Naive thymus-derived CD4-positive, alpha-beta T cell (primary cell): ENCODE measurements at regions not wholly inside any gene's neighbourhood (a gene's known extent, or its start where the extent isn't known, plus 50 kb on each side); places are given as distances from the start of the nearest gene placed in this dataset.

Source experiments
- ATAC-seq: fragments of 150-1000 bp; cut with Tn5 transposase; 2 replicates; pipeline ENCODE4 v1.10.0; 2021; ENCODE audit warnings: mild to moderate bottlenecking, moderate library complexity
- CTCF ChIA-PET: fragments of 350-600 bp; sonication (Branson Sonifier 250); formaldehyde crosslinking; loops from one replicate; lab custom pipeline; 2021; ENCODE audit warnings: antibody characterized with exemption; lab: Charles Lee
- POLR2A ChIA-PET: fragments of 350-600 bp; sonication (Branson Sonifier 250); formaldehyde crosslinking; loops from one replicate; lab custom pipeline; 2021; ENCODE audit warnings: antibody characterized with exemption, inconsistent platforms; lab: Charles Lee
- DNase-seq, 9 donors: peaks; one replicate each; pipeline versions ENCODE4 v3.0.0 to v3.0.0-alpha.2; 2020 to 2022; ENCODE audit warnings: mixed read lengths in 1 of 9
- H3K27ac ChIP-seq: one replicate; pipeline ENCODE4 v1.7.0; 2013; ENCODE audit warnings: mild to moderate bottlenecking, low read depth, low read length, moderate library complexity
- H3K27me3 ChIP-seq, 2 donors: one replicate each; pipeline ENCODE4 v1.7.0; 2013; ENCODE audit warnings: low read length in 2 of 2, mild to moderate bottlenecking in 2 of 2, moderate library complexity in 2 of 2; ENCODE audit not compliant: control insufficient read depth in 2 of 2, insufficient read depth in 2 of 2
- H3K36me3 ChIP-seq, 3 experiments: 1 replicate in 2 of 3; 2 replicates in 1 of 3; pipeline ENCODE4 v1.7.0; 2013; ENCODE audit warnings: low read length in 3 of 3, mild to moderate bottlenecking in 3 of 3, moderate library complexity in 1 of 3; ENCODE audit not compliant: insufficient read depth in 3 of 3, control insufficient read depth in 2 of 3
- H3K4me1 ChIP-seq, 2 donors: one replicate each; pipeline ENCODE4 v1.7.0; 2013; ENCODE audit warnings: low read length in 2 of 2, mild to moderate bottlenecking in 2 of 2, moderate library complexity in 1 of 2; ENCODE audit not compliant: control insufficient read depth in 2 of 2, insufficient read depth in 2 of 2
- H3K4me3 ChIP-seq: 2 replicates; pipeline ENCODE4 v1.7.0; 2013; ENCODE audit warnings: mild to moderate bottlenecking, low read length
- H3K9me3 ChIP-seq, 3 experiments: 1 replicate in 2 of 3; 2 replicates in 1 of 3; pipeline ENCODE4 v1.7.0; 2013; ENCODE audit warnings: low read length in 3 of 3; ENCODE audit not compliant: control insufficient read depth in 2 of 3
- H3K27ac Mint-ChIP-seq, 9 donors: one replicate each; pipeline ENCODE4 v1.8.0; 2020 to 2022; ENCODE audit warnings: mixed read lengths in 9 of 9, mild to moderate bottlenecking in 8 of 9, moderate library complexity in 5 of 9, inconsistent platforms in 2 of 9
- H3K27me3 Mint-ChIP-seq, 5 donors: one replicate each; pipeline ENCODE4 v1.8.0; 2021 to 2022; ENCODE audit warnings: mixed read lengths in 5 of 5, mild to moderate bottlenecking in 1 of 5
- H3K36me3 Mint-ChIP-seq, 5 donors: one replicate each; pipeline ENCODE4 v1.8.0; 2020 to 2022; ENCODE audit warnings: mixed read lengths in 5 of 5, mild to moderate bottlenecking in 3 of 5, inconsistent platforms in 1 of 5
- H3K4me1 Mint-ChIP-seq, 7 donors: one replicate each; pipeline ENCODE4 v1.8.0; 2020 to 2022; ENCODE audit warnings: mixed read lengths in 7 of 7, mild to moderate bottlenecking in 3 of 7, inconsistent platforms in 1 of 7
- H3K4me3 Mint-ChIP-seq, 10 donors: one replicate each; pipeline ENCODE4 v1.8.0; 2020 to 2022; ENCODE audit warnings: mild to moderate bottlenecking in 10 of 10, mixed read lengths in 10 of 10, moderate library complexity in 6 of 10, inconsistent platforms in 2 of 10
- H3K9me3 Mint-ChIP-seq, 11 donors: one replicate each; pipeline ENCODE4 v1.8.0; 2020 to 2022; ENCODE audit warnings: mixed read lengths in 11 of 11, mild to moderate bottlenecking in 4 of 11, inconsistent platforms in 1 of 11, moderate library complexity in 1 of 11
- intact Hi-C, 2 donors: fragments of 100-400 bp; cut with micrococcal nuclease; formaldehyde crosslinking; loops; one replicate each; pipeline ENCODE4 v1.15.1; 2023

- peaks cover 0 to 5% of the 10 kb centered on the region in 2 donors for H3K4me1 ChIP-seq
- ATAC-seq = no peak
- H3K4me3 Mint-ChIP-seq = no peak overlapping the region
- H3K36me3 Mint-ChIP-seq = no peaks in the 10 kb centered on the region
- intact Hi-C loops = no loop called here
- H3K27me3 Mint-ChIP-seq = peaks cover 0 to 34% (median 19%) of the 10 kb centered on the region in 5 donors
- no peak overlapping the region for H3K27ac Mint-ChIP-seq
- H3K27ac ChIP-seq = no peak overlapping the region
- H3K27me3 ChIP-seq = no peaks in the 10 kb centered on the region
- CTCF ChIA-PET = no interaction called here
- H3K9me3 ChIP-seq = no peaks in the 10 kb centered on the region
- peaks cover 0 to 3% (median 0%) of the 10 kb centered on the region in 11 donors for H3K9me3 Mint-ChIP-seq
- no peak for DNase-seq
- no peaks in the 10 kb centered on the region for H3K36me3 ChIP-seq
- no peak overlapping the region for H3K4me3 ChIP-seq
- H3K4me1 Mint-ChIP-seq = no peaks in the 10 kb centered on the region
- POLR2A ChIA-PET = no interaction called here
Observed at GRCh38 chr1:208537198-208537597, 293.0 kb upstream of the PLXNA2 start.

- Histone ChIP-seq H3K4me3 (no peak overlapping the region), H3K27me3 (no peaks in the 10 kb centered on the region), H3K9me3 (no peaks in the 10 kb centered on the region), H3K4me1 (peaks cover 0 to 11% of the 10 kb centered on the region in 2 donors), H3K27ac (no peak overlapping the region), H3K36me3 (no peaks in the 10 kb centered on the region)
- Mint-ChIP-seq H3K9me3 (peaks cover 0 to 4% (median 0%) of the 10 kb centered on the region in 11 donors), H3K36me3 (no peaks in the 10 kb centered on the region), H3K27me3 (peaks cover 0 to 36% (median 22%) of the 10 kb centered on the region in 5 donors), H3K4me3 (no peak overlapping the region), H3K4me1 (no peaks in the 10 kb centered on the region), H3K27ac (no peak overlapping the region)
- CTCF ChIA-PET = no interaction called here
- intact Hi-C loops = no loop called here
- ATAC-seq (no peak), DNase-seq (no peak)
- POLR2A ChIA-PET = no interaction called here
Observed at GRCh38 chr1:208538078-208538477, 293.9 kb upstream of the PLXNA2 start.

- Mint-ChIP-seq H3K36me3 (no peaks in the 10 kb centered on the region), H3K4me1 (no peaks in the 10 kb centered on the region), H3K9me3 (peaks cover 0 to 4% (median 0%) of the 10 kb centered on the region in 11 donors), H3K4me3 (no peak overlapping the region), H3K27ac (no peak overlapping the region), H3K27me3 (peaks cover 0 to 41% (median 21%) of the 10 kb centered on the region in 5 donors)
- H3K4me3 ChIP-seq = no peak overlapping the region
- ATAC-seq (peak; percentile 20), DNase-seq (no peak)
- H3K9me3 ChIP-seq = no peaks in the 10 kb centered on the region
- H3K27ac ChIP-seq = no peak overlapping the region
- H3K4me1 ChIP-seq = peaks cover 0 to 11% of the 10 kb centered on the region in 2 donors
- H3K36me3 ChIP-seq = no peaks in the 10 kb centered on the region
- CTCF ChIA-PET = no interaction called here
- POLR2A ChIA-PET = no interaction called here
- H3K27me3 ChIP-seq = no peaks in the 10 kb centered on the region
- intact Hi-C loops = no loop called here
Observed at GRCh38 chr1:208538587-208538986, 294.4 kb upstream of the PLXNA2 start.

- Histone ChIP-seq H3K4me3 (no peak overlapping the region), H3K27ac (no peak overlapping the region), H3K27me3 (no peaks in the 10 kb centered on the region), H3K9me3 (no peaks in the 10 kb centered on the region), H3K36me3 (no peaks in the 10 kb centered on the region), H3K4me1 (peaks cover 0 to 11% of the 10 kb centered on the region in 2 donors)
- H3K36me3 Mint-ChIP-seq = no peaks in the 10 kb centered on the region
- H3K4me1 Mint-ChIP-seq = no peaks in the 10 kb centered on the region
- peaks cover 0 to 4% (median 0%) of the 10 kb centered on the region in 11 donors for H3K9me3 Mint-ChIP-seq
- H3K4me3 Mint-ChIP-seq = no peak overlapping the region
- H3K27me3 Mint-ChIP-seq = peaks cover 0 to 37% (median 21%) of the 10 kb centered on the region in 5 donors
- intact Hi-C loops = no loop called here
- DNase-seq (no peak), ATAC-seq (no peak)
- POLR2A ChIA-PET = no interaction called here
- CTCF ChIA-PET = no interaction called here
- H3K27ac Mint-ChIP-seq = no peak overlapping the region
Observed at GRCh38 chr1:208540724-208541123, 296.5 kb upstream of the PLXNA2 start.

GRCh38 chr1:208541225-208541855 is 297.2 kb upstream of the PLXNA2 start:
- intact Hi-C loops = no loop called here
- H3K36me3 ChIP-seq = no peaks in the 10 kb centered on the region
- peaks cover 0 to 37% (median 18%) of the 10 kb centered on the region in 5 donors for H3K27me3 Mint-ChIP-seq
- no peak overlapping the region for H3K27ac Mint-ChIP-seq
- no peaks in the 10 kb centered on the region for H3K9me3 ChIP-seq
- no peak overlapping the region for H3K4me3 Mint-ChIP-seq
- H3K27ac ChIP-seq = no peak overlapping the region
- H3K4me1 ChIP-seq = peaks cover 0 to 11% of the 10 kb centered on the region in 2 donors
- H3K4me1 Mint-ChIP-seq = no peaks in the 10 kb centered on the region
- ChIA-PET POLR2A (no interaction called here), CTCF (no interaction called here)
- H3K36me3 Mint-ChIP-seq = no peaks in the 10 kb centered on the region
- ATAC-seq (no peak), DNase-seq (no peak)
- no peaks in the 10 kb centered on the region for H3K27me3 ChIP-seq
- no peak overlapping the region for H3K4me3 ChIP-seq
- peaks cover 0 to 4% (median 0%) of the 10 kb centered on the region in 11 donors for H3K9me3 Mint-ChIP-seq

- intact Hi-C loops = no loop called here
- Histone ChIP-seq H3K27me3 (no peaks in the 10 kb centered on the region), H3K36me3 (no peaks in the 10 kb centered on the region), H3K4me3 (no peak overlapping the region), H3K9me3 (no peaks in the 10 kb centered on the region), H3K27ac (no peak overlapping the region), H3K4me1 (peaks cover 0 to 11% of the 10 kb centered on the region in 2 donors)
- Mint-ChIP-seq H3K27ac (peak overlapping the region in 1 of 9 donors; percentile 24), H3K4me1 (no peaks in the 10 kb centered on the region), H3K9me3 (peaks cover 0 to 4% (median 0%) of the 10 kb centered on the region in 11 donors), H3K27me3 (peaks cover 0 to 44% (median 21%) of the 10 kb centered on the region in 5 donors), H3K4me3 (no peak overlapping the region), H3K36me3 (no peaks in the 10 kb centered on the region)
- no peak for DNase-seq
- ChIA-PET POLR2A (no interaction called here), CTCF (no interaction called here)
- ATAC-seq = no peak
Observed at GRCh38 chr1:208542309-208542708, 298.1 kb upstream of the PLXNA2 start.

- no peak for ATAC-seq
- no peaks in the 10 kb centered on the region for H3K27me3 ChIP-seq
- intact Hi-C loops = no loop called here
- POLR2A ChIA-PET = no interaction called here
- no peak for DNase-seq
- Mint-ChIP-seq H3K9me3 (peaks cover 0 to 4% (median 0%) of the 10 kb centered on the region in 11 donors), H3K4me3 (no peak overlapping the region), H3K27ac (no peak overlapping the region), H3K27me3 (peaks cover 0 to 39% (median 14%) of the 10 kb centered on the region in 5 donors), H3K4me1 (no peaks in the 10 kb centered on the region), H3K36me3 (no peaks in the 10 kb centered on the region)
- H3K9me3 ChIP-seq = no peaks in the 10 kb centered on the region
- CTCF ChIA-PET = no interaction called here
- no peaks in the 10 kb centered on the region for H3K36me3 ChIP-seq
- no peak overlapping the region for H3K4me3 ChIP-seq
- H3K27ac ChIP-seq = no peak overlapping the region
- H3K4me1 ChIP-seq = peaks cover 0 to 11% of the 10 kb centered on the region in 2 donors
Observed at GRCh38 chr1:208544053-208544452, 299.9 kb upstream of the PLXNA2 start.
